ENCODE measurements at regions not wholly inside any gene's neighbourhood (a gene's known extent, or its start where the extent isn't known, plus 50 kb on each side); places are given as distances from the start of the nearest gene placed in this dataset.
A peak's percentile ranks its signal among the peaks of the same experiment; 100 is the strongest.

- no peak for DNase-seq (ENCODE audit: low read depth in 2 of 2)
These were observed 218.2 kb downstream of the ARL4C start for GRCh38 chr2:234278556-234279255.

- DNase-seq (ENCODE audit: low read depth in 2 of 2) = no peak
These were observed 221.4 kb downstream of the ARL4C start for GRCh38 chr2:234275515-234275914.

- DNase-seq (ENCODE audit: low read depth in 2 of 2) = no peak
These were observed 222.8 kb downstream of the ARL4C start for GRCh38 chr2:234273887-234274584.

- DNase-seq (ENCODE audit: low read depth in 2 of 2) = no peak
These were observed 221.8 kb downstream of the SPP2 start for GRCh38 chr2:234272069-234272850.

GRCh38 chr2:234271338-234271737 is 220.8 kb downstream of the SPP2 start:
- DNase-seq (ENCODE audit: low read depth in 2 of 2) = no peak

DNA sequence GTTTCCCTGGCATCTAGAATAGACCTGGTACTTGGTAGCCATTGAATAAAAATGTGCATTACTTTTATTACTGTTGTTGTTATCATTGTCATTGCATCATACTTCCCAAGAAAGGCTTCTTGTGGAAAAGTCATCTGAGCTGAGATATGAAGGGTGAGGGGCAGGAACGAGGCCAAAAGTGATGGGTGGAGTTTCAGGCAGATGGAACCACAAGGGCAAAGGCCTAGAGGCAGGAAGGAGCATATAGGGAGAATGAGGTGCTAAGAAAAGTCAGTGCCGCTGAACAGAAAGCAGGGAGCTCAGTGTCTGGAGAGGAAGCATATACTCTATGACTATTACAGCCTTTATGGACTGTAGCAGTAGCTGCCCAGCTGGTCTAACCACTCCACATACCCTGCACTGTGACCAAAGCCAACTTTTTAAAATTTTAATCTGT is 219.3 kb downstream of the SPP2 start:
- DNase-seq (ENCODE audit: low read depth in 2 of 2) = peak in 1 of 2 experiments; percentile 54

DNA sequence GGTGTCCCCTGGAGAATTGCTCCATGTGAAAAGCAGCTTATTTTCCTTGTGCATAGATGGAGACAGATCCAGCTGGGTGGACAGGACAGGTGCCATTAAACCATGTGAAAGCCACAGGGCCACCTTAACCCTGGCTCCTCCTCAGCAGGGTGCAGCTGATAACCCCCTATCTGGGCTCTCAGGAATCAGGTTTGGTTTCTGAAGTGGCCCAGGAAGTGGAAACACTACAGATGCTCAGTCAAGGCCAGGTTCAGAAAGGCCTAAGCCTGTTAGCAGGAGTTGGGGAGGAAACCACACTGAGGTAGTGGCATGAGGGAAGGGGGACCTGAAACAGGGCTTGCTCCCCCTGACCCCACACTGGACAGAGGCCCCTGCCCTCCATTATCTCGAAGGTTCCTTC is 217.0 kb downstream of the SPP2 start:
- no peak for DNase-seq (ENCODE audit: low read depth in 2 of 2)

GRCh38 chr2:234266952-234267351 is 216.4 kb downstream of the SPP2 start:
- DNase-seq (ENCODE audit: low read depth in 2 of 2) = no peak

DNA sequence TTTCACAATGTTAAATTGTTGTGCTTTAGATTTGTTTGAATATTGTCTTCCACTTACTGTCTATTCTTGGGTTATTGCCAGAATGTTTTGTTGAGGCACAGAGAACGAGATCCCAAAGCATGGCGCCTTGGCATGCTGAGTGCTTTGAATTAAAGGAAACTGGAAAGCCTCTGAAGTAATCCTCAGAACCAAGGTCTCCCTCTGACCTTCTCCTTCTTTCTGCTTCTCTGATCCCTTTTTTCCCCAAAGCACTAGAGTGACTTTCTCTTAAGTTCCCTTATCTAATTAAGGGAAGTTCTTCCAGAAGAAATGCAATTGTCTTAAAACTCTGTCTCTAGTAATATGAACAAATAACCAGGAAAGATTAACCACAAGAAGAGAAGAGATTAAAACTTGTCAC is 214.7 kb downstream of the SPP2 start:
- DNase-seq (ENCODE audit: low read depth in 2 of 2) = no peak

GRCh38 chr2:234261736-234262135 is 211.2 kb downstream of the SPP2 start:
- DNase-seq (ENCODE audit: low read depth in 2 of 2) = no peak

- no peak for DNase-seq (ENCODE audit: low read depth in 2 of 2)
These were observed 208.9 kb downstream of the SPP2 start for GRCh38 chr2:234259440-234259839.

DNA sequence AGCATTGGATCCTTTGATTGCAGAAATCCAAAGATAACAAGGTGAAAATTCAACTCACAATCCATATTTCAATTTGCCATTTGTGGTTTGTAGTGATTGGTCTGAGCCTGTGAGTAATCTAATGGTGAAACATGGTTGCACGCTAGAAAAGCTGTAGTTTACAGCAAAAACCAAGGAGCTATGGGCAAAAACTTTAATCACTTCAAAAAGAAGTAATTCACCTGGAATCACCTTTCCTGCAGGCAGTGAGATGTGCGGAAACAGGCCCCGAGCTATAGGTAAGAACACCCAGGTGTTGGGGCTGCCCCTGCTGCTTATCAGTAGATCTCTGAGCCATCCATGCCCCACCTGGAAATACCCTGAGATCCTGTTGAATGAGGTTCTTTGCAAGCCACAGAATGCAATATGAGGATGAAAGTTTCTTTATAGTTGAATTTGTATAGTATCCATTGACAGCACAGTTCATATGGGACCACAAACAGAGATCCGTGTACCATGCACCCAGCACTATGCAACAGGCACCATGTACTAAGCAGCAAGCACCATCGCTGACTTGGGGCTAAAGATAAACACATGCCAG is 208.2 kb downstream of the SPP2 start:
- no peak for DNase-seq (ENCODE audit: low read depth in 2 of 2)

GRCh38 chr2:234257859-234258561 is 207.5 kb downstream of the SPP2 start:
- peak; percentile 95 to 96 for DNase-seq (ENCODE audit: low read depth in 2 of 2)

GRCh38 chr2:234256516-234256915 is 206.0 kb downstream of the SPP2 start:
- DNase-seq (ENCODE audit: low read depth in 2 of 2) = no peak

GRCh38 chr2:234254783-234255521 is 204.4 kb downstream of the SPP2 start:
- no peak for DNase-seq (ENCODE audit: low read depth in 2 of 2)

- no peak for DNase-seq (ENCODE audit: low read depth in 2 of 2)
These were observed 202.3 kb downstream of the SPP2 start for GRCh38 chr2:234252772-234253171.

- DNase-seq (ENCODE audit: low read depth in 2 of 2) = peak; percentile 86 to 87
These were observed 201.1 kb downstream of the SPP2 start for GRCh38 chr2:234251326-234252271.

DNA sequence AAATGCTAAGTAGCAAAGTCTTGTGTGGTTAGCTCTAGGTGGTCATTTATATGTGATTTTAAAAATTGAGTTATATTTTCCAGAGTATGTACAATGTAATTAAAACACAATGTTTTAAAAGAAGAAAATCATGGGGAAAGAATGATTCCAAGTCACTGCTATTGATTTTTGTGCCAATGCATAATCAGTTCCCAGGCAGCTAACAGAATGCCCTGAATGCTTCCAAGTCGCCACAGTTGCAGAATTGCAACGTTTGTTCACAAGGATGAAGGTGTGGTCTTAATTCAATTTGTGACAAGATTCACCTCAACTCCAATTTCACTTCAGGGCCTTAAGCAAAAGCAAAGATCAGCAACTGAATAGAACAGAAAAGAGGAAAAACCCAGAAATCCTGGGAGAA is 200.4 kb downstream of the SPP2 start:
- DNase-seq (ENCODE audit: low read depth in 2 of 2) = no peak

GRCh38 chr2:234249873-234250272 is 199.4 kb downstream of the SPP2 start:
- DNase-seq (ENCODE audit: low read depth in 2 of 2) = peak; percentile 45 to 47

All from fibroblast of skin of left quadriceps (primary cell).